Body of pancreas (tissue), 4 donors: ENCODE measurements at regions not wholly inside any gene's neighbourhood (a gene's known extent, or its start where the extent isn't known, plus 50 kb on each side); places are given as distances from the start of the nearest gene placed in this dataset.

Experiments used
- POLR2A ChIP-seq, 3 donors: fragments of 450-650 bp; IDR thresholded peaks; one replicate each; pipeline ENCODE4 v1.6.1; 2016; ENCODE audit warnings: antibody characterized with exemption in 3 of 3, mild to moderate bottlenecking in 2 of 3
- TF ChIP-seq, protein P1 (sequence below), 7 experiments: fragments of 450-650 bp in 4 of 7; fragments of 200-600 bp in 3 of 7; sonication (generic) in 3 of 7; IDR thresholded peaks; one replicate each; pipeline ENCODE4 v1.5.1; 2016 to 2019; ENCODE audit warnings: antibody characterized with exemption in 7 of 7

DNA sequence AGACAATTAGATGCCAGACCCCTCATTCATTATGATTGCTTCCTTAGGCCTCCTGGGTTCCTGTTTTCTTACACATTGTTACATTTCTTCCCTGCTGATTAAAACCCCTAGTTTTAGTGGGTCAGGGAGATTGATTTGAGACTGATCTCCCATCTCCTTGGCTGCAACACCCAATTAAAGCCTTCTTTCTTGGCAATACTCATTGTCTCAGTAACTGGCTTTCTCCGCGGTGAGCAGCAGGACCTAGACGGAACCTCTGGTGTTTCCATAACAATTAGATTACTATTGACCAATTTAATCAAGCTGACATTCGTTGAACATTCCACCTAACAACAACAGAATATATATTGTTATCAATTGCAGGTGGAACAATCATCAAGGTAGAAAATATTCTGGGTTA, 1676.4 kb upstream of the SLC39A10 start:
- TF ChIP-seq POLR2A (IDR thresholded peaks at IDR 0.05), result no peak
- TF ChIP-seq, protein P1, sequence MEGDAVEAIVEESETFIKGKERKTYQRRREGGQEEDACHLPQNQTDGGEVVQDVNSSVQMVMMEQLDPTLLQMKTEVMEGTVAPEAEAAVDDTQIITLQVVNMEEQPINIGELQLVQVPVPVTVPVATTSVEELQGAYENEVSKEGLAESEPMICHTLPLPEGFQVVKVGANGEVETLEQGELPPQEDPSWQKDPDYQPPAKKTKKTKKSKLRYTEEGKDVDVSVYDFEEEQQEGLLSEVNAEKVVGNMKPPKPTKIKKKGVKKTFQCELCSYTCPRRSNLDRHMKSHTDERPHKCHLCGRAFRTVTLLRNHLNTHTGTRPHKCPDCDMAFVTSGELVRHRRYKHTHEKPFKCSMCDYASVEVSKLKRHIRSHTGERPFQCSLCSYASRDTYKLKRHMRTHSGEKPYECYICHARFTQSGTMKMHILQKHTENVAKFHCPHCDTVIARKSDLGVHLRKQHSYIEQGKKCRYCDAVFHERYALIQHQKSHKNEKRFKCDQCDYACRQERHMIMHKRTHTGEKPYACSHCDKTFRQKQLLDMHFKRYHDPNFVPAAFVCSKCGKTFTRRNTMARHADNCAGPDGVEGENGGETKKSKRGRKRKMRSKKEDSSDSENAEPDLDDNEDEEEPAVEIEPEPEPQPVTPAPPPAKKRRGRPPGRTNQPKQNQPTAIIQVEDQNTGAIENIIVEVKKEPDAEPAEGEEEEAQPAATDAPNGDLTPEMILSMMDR (IDR thresholded peaks at IDR 0.05), result no peak
